H1 (cell line): ENCODE measurements at regions not wholly inside any gene's neighbourhood (a gene's known extent, or its start where the extent isn't known, plus 50 kb on each side); places are given as distances from the start of the nearest gene placed in this dataset.

Experiments used
- BACH1 ChIP-seq: IDR thresholded peaks from 2 replicates; pipeline ENCODE4 v1.6.1; 2012; ENCODE audit warnings: low read length, improper control_type of control experiment
- KDM5A ChIP-seq: fragments of 200-600 bp; IDR thresholded peaks from 2 replicates; pipeline ENCODE4 v1.7.1; 2012; ENCODE audit warnings: mild to moderate bottlenecking, low read length, inconsistent platforms, mixed read lengths
- TF ChIP-seq, protein P1 (sequence below), 3 experiments: IDR thresholded peaks; 1 replicate in 2 of 3; 2 replicates in 1 of 3; pipeline versions ENCODE4 v1.5.1 to v1.6.1; 2011; ENCODE audit warnings: low read length in 3 of 3, mild to moderate bottlenecking in 3 of 3, inconsistent platforms in 2 of 3, low read depth in 1 of 3, moderate library complexity in 1 of 3; ENCODE audit not compliant: insufficient read depth in 1 of 3; ENCODE audit errors: control extremely low read depth in 1 of 3

DNA sequence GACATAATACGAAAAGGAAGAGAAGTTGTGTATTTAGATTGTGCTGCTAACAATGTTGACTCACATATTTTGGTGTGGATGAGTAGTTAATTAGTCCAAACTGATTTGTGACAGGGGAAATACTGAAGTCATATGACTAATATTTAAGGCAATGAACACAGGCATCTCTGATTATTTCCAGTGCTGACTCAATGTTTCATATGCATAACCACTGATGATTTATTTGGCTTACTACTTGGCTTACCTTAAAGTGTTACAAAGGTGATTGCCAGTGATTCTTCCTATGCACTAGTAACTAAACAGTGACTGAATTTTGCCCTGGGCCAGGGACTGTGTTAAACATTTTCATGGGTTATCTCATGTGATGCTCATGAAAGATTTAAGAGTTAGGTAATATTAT is 722.6 kb downstream of the METTL4 start:
- TF ChIP-seq BACH1 (no peak), KDM5A (no peak)
- TF ChIP-seq, protein P1, sequence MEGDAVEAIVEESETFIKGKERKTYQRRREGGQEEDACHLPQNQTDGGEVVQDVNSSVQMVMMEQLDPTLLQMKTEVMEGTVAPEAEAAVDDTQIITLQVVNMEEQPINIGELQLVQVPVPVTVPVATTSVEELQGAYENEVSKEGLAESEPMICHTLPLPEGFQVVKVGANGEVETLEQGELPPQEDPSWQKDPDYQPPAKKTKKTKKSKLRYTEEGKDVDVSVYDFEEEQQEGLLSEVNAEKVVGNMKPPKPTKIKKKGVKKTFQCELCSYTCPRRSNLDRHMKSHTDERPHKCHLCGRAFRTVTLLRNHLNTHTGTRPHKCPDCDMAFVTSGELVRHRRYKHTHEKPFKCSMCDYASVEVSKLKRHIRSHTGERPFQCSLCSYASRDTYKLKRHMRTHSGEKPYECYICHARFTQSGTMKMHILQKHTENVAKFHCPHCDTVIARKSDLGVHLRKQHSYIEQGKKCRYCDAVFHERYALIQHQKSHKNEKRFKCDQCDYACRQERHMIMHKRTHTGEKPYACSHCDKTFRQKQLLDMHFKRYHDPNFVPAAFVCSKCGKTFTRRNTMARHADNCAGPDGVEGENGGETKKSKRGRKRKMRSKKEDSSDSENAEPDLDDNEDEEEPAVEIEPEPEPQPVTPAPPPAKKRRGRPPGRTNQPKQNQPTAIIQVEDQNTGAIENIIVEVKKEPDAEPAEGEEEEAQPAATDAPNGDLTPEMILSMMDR (IDR thresholded peaks at IDR 0.05; ENCODE audit: control extremely low read depth in 1 of 3, insufficient read depth in 1 of 3, low read depth in 1 of 3, low read length in 3 of 3), result no peak
